ENCODE measurements at regions not wholly inside any gene's neighbourhood (a gene's known extent, or its start where the extent isn't known, plus 50 kb on each side); places are given as distances from the start of the nearest gene placed in this dataset.

GRCh38 chr2:212610872-212611425 is 72.3 kb upstream of the ERBB4 start:
- no peak for DNase-seq (ENCODE audit: low spot score)

GRCh38 chr2:212609479-212609878 is 70.9 kb upstream of the ERBB4 start:
- DNase-seq (ENCODE audit: low spot score), result no peak

GRCh38 chr2:212607080-212607479 is 68.5 kb upstream of the ERBB4 start:
- no peak for DNase-seq (ENCODE audit: low spot score)

- no peak for DNase-seq (ENCODE audit: low spot score)
Measured at GRCh38 chr2:212606232-212606631, 67.6 kb upstream of the ERBB4 start.

- DNase-seq (ENCODE audit: low spot score), result no peak
Measured at GRCh38 chr2:212596688-212597087, 58.1 kb upstream of the ERBB4 start.

GRCh38 chr2:212596276-212596675 is 57.7 kb upstream of the ERBB4 start:
- no peak for DNase-seq (ENCODE audit: low spot score)

- no peak for DNase-seq (ENCODE audit: low spot score)
Measured at GRCh38 chr2:212595036-212595654, 56.5 kb upstream of the ERBB4 start.

GRCh38 chr2:212592695-212593094 is 54.1 kb upstream of the ERBB4 start:
- no peak for DNase-seq (ENCODE audit: low spot score)
